B cell (primary cell): ENCODE measurements at regions not wholly inside any gene's neighbourhood (a gene's known extent, or its start where the extent isn't known, plus 50 kb on each side); places are given as distances from the start of the nearest gene placed in this dataset.

Source experiments
- ATAC-seq: fragments of 200-7000 bp; cut with Tn5 transposase; one replicate; pipeline ENCODE4 v1.10.0; 2021; ENCODE audit warnings: low read depth, mild to moderate bottlenecking, moderate number of reproducible peaks, moderate library complexity
- CTCF ChIA-PET: fragments of 350-600 bp; sonication (Branson Sonifier 250); formaldehyde crosslinking; loops from one replicate; lab custom pipeline; 2021; ENCODE audit warnings: antibody characterized with exemption, inconsistent platforms; lab: Charles Lee
- POLR2A ChIA-PET: fragments of 350-600 bp; sonication (Branson Sonifier 250); formaldehyde crosslinking; loops from one replicate; lab custom pipeline; 2021; ENCODE audit warnings: antibody characterized with exemption; lab: Charles Lee
- DNase-seq: peaks from one replicate; pipeline ENCODE4 v3.0.0; 2013
- H2AFZ ChIP-seq: 2 replicates; pipeline ENCODE4 v1.6.1; 2012; ENCODE audit warnings: mild to moderate bottlenecking, low read depth, low read length; ENCODE audit not compliant: insufficient read depth, poor library complexity, severe bottlenecking
- H3K27ac ChIP-seq, 2 donors: 1 replicate in 1 of 2; 2 replicates in 1 of 2; pipeline ENCODE4 v1.5.1; 2012 to 2013; ENCODE audit warnings: low read length in 2 of 2, mild to moderate bottlenecking in 2 of 2, moderate library complexity in 1 of 2
- H3K27me3 ChIP-seq, 4 experiments: fragments of 200-600 bp in 1 of 4; sonication (generic) in 1 of 4; replicated peaks in 1 of 4; 1 replicate in 2 of 4; 2 replicates in 2 of 4; pipeline versions ENCODE4 v1.6.1 to v1.7.0; 2013 to 2016; ENCODE audit warnings: low read length in 3 of 4, mild to moderate bottlenecking in 2 of 4, mixed read lengths in 1 of 4, moderate library complexity in 1 of 4; ENCODE audit not compliant: insufficient read depth in 4 of 4, control insufficient read depth in 3 of 4; ENCODE audit errors: control extremely low read depth in 1 of 4
- H3K36me3 ChIP-seq, 2 experiments: replicated peaks in 1 of 2; 1 replicate in 1 of 2; 2 replicates in 1 of 2; pipeline versions ENCODE4 v1.6.1 to v1.7.1; 2013; ENCODE audit warnings: low read length in 1 of 2; ENCODE audit not compliant: insufficient read depth in 2 of 2, control insufficient read depth in 1 of 2; ENCODE audit errors: control extremely low read depth in 1 of 2, extremely low read depth in 1 of 2
- H3K4me1 ChIP-seq, 2 donors: fragments of 200-600 bp in 1 of 2; sonication (generic) in 1 of 2; 1 replicate in 1 of 2; 2 replicates in 1 of 2; pipeline versions ENCODE4 v1.5.1 to v1.6.1; 2013 to 2017; ENCODE audit warnings: low read length in 2 of 2; ENCODE audit not compliant: control insufficient read depth in 2 of 2, insufficient read depth in 2 of 2
- H3K4me2 ChIP-seq: replicated peaks from 2 replicates; pipeline ENCODE3; 2012; ENCODE audit warnings: mild to moderate bottlenecking, low read depth, low read length; ENCODE audit not compliant: poor library complexity, severe bottlenecking
- H3K4me3 ChIP-seq, 5 experiments: fragments of 200-600 bp in 1 of 5; sonication (generic) in 1 of 5; 1 replicate in 3 of 5; 2 replicates in 2 of 5; pipeline versions ENCODE4 v1.5.1 to v1.7.0; 2011 to 2016; ENCODE audit warnings: low read length in 4 of 5, mild to moderate bottlenecking in 4 of 5, low read depth in 2 of 5, control low read depth in 1 of 5, moderate library complexity in 1 of 5; ENCODE audit not compliant: insufficient read depth in 1 of 5; ENCODE audit errors: control extremely low read depth in 1 of 5, extremely low read depth in 1 of 5
- H3K79me2 ChIP-seq: fragments of 200-600 bp; sonication (generic); one replicate; pipeline ENCODE4 v1.6.0; 2016; ENCODE audit warnings: low read length; ENCODE audit not compliant: control insufficient read depth, insufficient read depth
- H3K9ac ChIP-seq: fragments of 200-600 bp; sonication (generic); 2 replicates; pipeline ENCODE4 v1.6.1; 2017; ENCODE audit warnings: mild to moderate bottlenecking, low read length, moderate library complexity
- H3K9me3 ChIP-seq, 3 donors: one replicate each; pipeline versions ENCODE4 v1.6.1 to v1.7.1; 2013; ENCODE audit warnings: low read length in 2 of 3; ENCODE audit not compliant: control insufficient read depth in 2 of 3, insufficient read depth in 1 of 3; ENCODE audit errors: control extremely low read depth in 1 of 3
- H4K20me1 ChIP-seq: 2 replicates; pipeline ENCODE4 v1.6.0; 2012; ENCODE audit warnings: mild to moderate bottlenecking, low read length; ENCODE audit not compliant: insufficient read depth, control insufficient read depth, poor library complexity, severe bottlenecking
- H3K27ac Mint-ChIP-seq: one replicate; pipeline ENCODE4 v1.8.0; 2021; ENCODE audit warnings: mixed read lengths
- H3K27me3 Mint-ChIP-seq: one replicate; pipeline ENCODE4 v1.8.0; 2021; ENCODE audit warnings: mixed read lengths
- H3K4me1 Mint-ChIP-seq: one replicate; pipeline ENCODE4 v1.8.0; 2021; ENCODE audit warnings: mixed read lengths
- H3K4me3 Mint-ChIP-seq: one replicate; pipeline ENCODE4 v1.8.0; 2021; ENCODE audit warnings: mixed read lengths
- H3K9me3 Mint-ChIP-seq: one replicate; pipeline ENCODE4 v1.8.0; 2022; ENCODE audit warnings: mixed read lengths; ENCODE audit not compliant: insufficient read depth
- EZH2 ChIP-seq: IDR thresholded peaks from 2 replicates; pipeline ENCODE4 v1.6.1; 2012; ENCODE audit warnings: borderline replicate concordance, low read depth, mild to moderate bottlenecking, moderate library complexity, low read length; ENCODE audit not compliant: insufficient read depth, poor library complexity, severe bottlenecking
- WGBS: methylation state at CpG from one replicate; pipeline ENCODE4 v1.1.5; 2013; ENCODE audit warnings: missing lambda C conversion rate; ENCODE audit not compliant: insufficient coverage; 5-methylcytosine and 5-hydroxymethylcytosine counted together
- intact Hi-C: fragments of 100-400 bp; cut with micrococcal nuclease; formaldehyde crosslinking; loops from one replicate; pipeline ENCODE4 v1.10.0; 2022
- TF ChIP-seq, protein P1 (sequence below): fragments of 200-600 bp; IDR thresholded peaks from one replicate; pipeline ENCODE4 v1.8.0; 2022; ENCODE audit warnings: antibody characterized with exemption, mild to moderate bottlenecking

DNA sequence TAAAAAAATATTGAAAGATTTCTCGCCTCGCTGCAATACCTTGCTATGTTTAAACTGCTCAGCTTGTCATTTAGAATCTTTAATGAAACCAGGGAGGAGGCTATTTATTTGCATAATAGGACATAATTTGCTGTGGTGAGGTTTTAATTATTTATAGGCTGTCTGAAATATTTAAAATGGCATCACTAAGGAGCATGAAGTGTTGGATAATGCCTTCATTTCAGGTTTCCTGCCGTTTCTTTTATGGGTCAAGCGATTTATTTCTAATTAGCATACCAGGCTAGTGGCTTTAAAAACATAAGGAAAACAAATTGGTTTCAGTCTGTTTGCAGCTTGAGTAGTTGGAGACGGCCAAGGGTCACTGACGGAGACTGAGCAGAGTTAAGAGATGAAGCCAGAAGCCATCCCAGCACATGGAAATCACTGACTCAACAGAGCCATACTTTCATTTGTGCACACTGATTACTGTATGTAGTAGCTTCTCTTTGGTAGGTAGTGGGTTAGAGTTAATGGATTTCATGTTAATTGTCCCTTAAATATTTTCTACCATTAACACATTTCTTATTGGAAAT lies 1962.4 kb upstream of the TENM3 start:
- Mint-ChIP-seq H3K4me1 (no peaks in the 10 kb centered on the region), H3K9me3 (no peaks in the 10 kb centered on the region), H3K4me3 (no peak overlapping the region), H3K27ac (no peak overlapping the region), H3K27me3 (no peaks in the 10 kb centered on the region)
- no peaks in the 10 kb centered on the region for H3K79me2 ChIP-seq
- ChIA-PET POLR2A (no interaction called here), CTCF (no interaction called here)
- ATAC-seq: no peak
- no peaks in the 10 kb centered on the region for H3K36me3 ChIP-seq
- TF ChIP-seq, protein P1, sequence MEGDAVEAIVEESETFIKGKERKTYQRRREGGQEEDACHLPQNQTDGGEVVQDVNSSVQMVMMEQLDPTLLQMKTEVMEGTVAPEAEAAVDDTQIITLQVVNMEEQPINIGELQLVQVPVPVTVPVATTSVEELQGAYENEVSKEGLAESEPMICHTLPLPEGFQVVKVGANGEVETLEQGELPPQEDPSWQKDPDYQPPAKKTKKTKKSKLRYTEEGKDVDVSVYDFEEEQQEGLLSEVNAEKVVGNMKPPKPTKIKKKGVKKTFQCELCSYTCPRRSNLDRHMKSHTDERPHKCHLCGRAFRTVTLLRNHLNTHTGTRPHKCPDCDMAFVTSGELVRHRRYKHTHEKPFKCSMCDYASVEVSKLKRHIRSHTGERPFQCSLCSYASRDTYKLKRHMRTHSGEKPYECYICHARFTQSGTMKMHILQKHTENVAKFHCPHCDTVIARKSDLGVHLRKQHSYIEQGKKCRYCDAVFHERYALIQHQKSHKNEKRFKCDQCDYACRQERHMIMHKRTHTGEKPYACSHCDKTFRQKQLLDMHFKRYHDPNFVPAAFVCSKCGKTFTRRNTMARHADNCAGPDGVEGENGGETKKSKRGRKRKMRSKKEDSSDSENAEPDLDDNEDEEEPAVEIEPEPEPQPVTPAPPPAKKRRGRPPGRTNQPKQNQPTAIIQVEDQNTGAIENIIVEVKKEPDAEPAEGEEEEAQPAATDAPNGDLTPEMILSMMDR: no peak
- WGBS: 81% methylated on average over 2 of the region's 6 CpGs
- no peaks in the 10 kb centered on the region for H4K20me1 ChIP-seq
- H3K4me2 ChIP-seq: no peak overlapping the region
- intact Hi-C loops: no loop called here
- no peak overlapping the region for H3K9ac ChIP-seq
- no peak overlapping the region for H3K4me3 ChIP-seq
- H3K9me3 ChIP-seq: no peaks in the 10 kb centered on the region
- no peak overlapping the region for H2AFZ ChIP-seq
- H3K27ac ChIP-seq: no peak overlapping the region
- no peak for DNase-seq
- H3K27me3 ChIP-seq: no peaks in the 10 kb centered on the region
- H3K4me1 ChIP-seq: no peaks in the 10 kb centered on the region

DNA sequence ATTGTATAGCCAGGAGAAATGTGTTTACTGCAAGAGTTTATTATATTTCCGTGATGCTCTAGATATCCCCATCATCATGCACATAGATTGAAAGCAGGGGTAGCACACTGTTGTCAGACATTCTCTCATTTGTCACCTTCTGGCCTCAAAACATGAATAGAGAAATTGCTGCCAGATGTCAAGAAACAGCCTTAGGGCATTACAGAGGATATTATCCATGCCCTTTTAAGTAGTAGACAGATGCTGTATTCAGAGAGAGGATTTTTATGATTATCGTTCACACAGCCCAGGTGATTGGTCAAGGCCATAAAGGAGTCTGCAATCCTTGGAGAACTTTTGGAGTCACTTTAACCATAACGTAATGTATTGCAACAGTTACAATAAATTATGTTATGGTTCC lies 1961.5 kb upstream of the TENM3 start:
- H3K79me2 ChIP-seq: no peaks in the 10 kb centered on the region
- Mint-ChIP-seq H3K9me3 (no peaks in the 10 kb centered on the region), H3K27me3 (no peaks in the 10 kb centered on the region), H3K4me1 (no peaks in the 10 kb centered on the region), H3K4me3 (no peak overlapping the region), H3K27ac (no peak overlapping the region)
- H3K4me2 ChIP-seq: no peak overlapping the region
- no peaks in the 10 kb centered on the region for H3K36me3 ChIP-seq
- WGBS: no CpG with 5 or more reads among the region's 3 CpGs
- DNase-seq: no peak
- TF ChIP-seq, protein P1: no peak
- TF ChIP-seq EZH2: no peak
- ChIA-PET CTCF (no interaction called here), POLR2A (no interaction called here)
- intact Hi-C loops: no loop called here
- no peak overlapping the region for H3K9ac ChIP-seq
- no peaks in the 10 kb centered on the region for H4K20me1 ChIP-seq
- no peak overlapping the region for H3K4me3 ChIP-seq
- H3K4me1 ChIP-seq: no peaks in the 10 kb centered on the region
- no peaks in the 10 kb centered on the region for H3K9me3 ChIP-seq
- H2AFZ ChIP-seq: no peak overlapping the region
- no peaks in the 10 kb centered on the region for H3K27me3 ChIP-seq
- ATAC-seq: no peak
- no peak overlapping the region for H3K27ac ChIP-seq
